ENCODE measurements at regions not wholly inside any gene's neighbourhood (a gene's known extent, or its start where the extent isn't known, plus 50 kb on each side); places are given as distances from the start of the nearest gene placed in this dataset.

DNA sequence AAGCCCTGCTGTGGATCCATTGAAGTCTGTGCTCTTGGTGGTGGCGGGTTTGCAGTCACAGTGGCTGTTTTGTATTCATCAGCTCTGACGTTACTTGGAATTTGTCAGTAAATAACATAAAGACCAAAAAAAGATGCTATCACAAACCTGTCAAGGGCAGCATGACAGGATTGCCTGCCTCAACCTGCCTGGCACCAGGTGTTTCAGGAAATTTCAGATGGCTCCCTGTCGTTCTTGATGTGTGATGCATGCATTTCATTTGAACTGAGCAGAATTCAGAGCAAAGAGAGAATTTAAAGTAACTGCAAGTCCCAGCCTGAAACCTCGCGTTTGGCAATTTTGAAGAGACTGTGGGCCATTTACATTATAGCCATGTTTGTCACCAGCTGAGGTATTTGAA is 50.3 kb upstream of the EPC2 start:
- no peaks in the 10 kb centered on the region for H4K20me1 ChIP-seq (ENCODE audit: insufficient read depth)
- no peak for DNase-seq
- CTCF ChIA-PET, result interaction anchor here (0.9 kb wide), 1 partner anchor 17 kb away, joined by 4 read pairs; no protein-coding TSS in a partner anchor
- H3K9me3 ChIP-seq, result no peaks in the 10 kb centered on the region
- H3K4me3 ChIP-seq (ENCODE audit: low read depth in 2 of 2, low read length in 1 of 2), result no peak overlapping the region
- H3K79me2 ChIP-seq (ENCODE audit: insufficient read depth), result no peaks in the 10 kb centered on the region
- 58% methylated on average over 5 of the region's 5 CpGs for WGBS (ENCODE audit: low lambda C conversion rate)
- no peaks in the 10 kb centered on the region for H3K9me2 ChIP-seq
- no peak overlapping the region for H3K4me2 ChIP-seq
- H3K36me3 ChIP-seq (replicated peaks in 1 of 2; ENCODE audit: control insufficient read depth in 1 of 2, insufficient read depth in 2 of 2, low read length in 1 of 2), result no peaks in the 10 kb centered on the region
- H3F3A ChIP-seq (replicated peaks; ENCODE audit: insufficient read depth), result no peaks in the 10 kb centered on the region
- no peak overlapping the region for H2AFZ ChIP-seq (ENCODE audit: low read depth)
- H3K27me3 ChIP-seq (ENCODE audit: insufficient read depth), result no peaks in the 10 kb centered on the region; the same call in 1 of the 2 replicates
- POLR2A ChIA-PET, result no interaction called here
- H3K27ac ChIP-seq (ENCODE audit: low read depth in 2 of 2, low read length in 1 of 2), result no peak overlapping the region
- no peak overlapping the region for H3K9ac ChIP-seq
- H3K4me1 ChIP-seq (ENCODE audit: control insufficient read depth in 1 of 2, insufficient read depth in 2 of 2, low read depth in 1 of 2, low read length in 1 of 2), result no peaks in the 10 kb centered on the region
- TF ChIP-seq TEAD4 (IDR thresholded peaks at IDR 0.05; ENCODE audit: borderline replicate concordance, insufficient read depth), result no peak
- no peak for TF ChIP-seq MEF2A (IDR thresholded peaks at IDR 0.05; ENCODE audit: borderline replicate concordance, low read depth)
- TF ChIP-seq CHD2 (IDR thresholded peaks at IDR 0.05; ENCODE audit: low read length, partially characterized antibody), result no peak
- TF ChIP-seq, protein P1, sequence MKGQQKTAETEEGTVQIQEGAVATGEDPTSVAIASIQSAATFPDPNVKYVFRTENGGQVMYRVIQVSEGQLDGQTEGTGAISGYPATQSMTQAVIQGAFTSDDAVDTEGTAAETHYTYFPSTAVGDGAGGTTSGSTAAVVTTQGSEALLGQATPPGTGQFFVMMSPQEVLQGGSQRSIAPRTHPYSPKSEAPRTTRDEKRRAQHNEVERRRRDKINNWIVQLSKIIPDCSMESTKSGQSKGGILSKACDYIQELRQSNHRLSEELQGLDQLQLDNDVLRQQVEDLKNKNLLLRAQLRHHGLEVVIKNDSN (IDR thresholded peaks at IDR 0.05; ENCODE audit: borderline replicate concordance, low read depth), result no peak
- no peak for TF ChIP-seq FOSL2 (IDR thresholded peaks at IDR 0.05; ENCODE audit: borderline replicate concordance, low read depth)
- TF ChIP-seq SIN3A (IDR thresholded peaks at IDR 0.05; ENCODE audit: borderline replicate concordance, low read depth, low read length), result no peak
- TF ChIP-seq YY1 (IDR thresholded peaks at IDR 0.05; ENCODE audit: low read depth), result no peak
